CD4-positive, alpha-beta memory T cell (primary cell): ENCODE measurements at regions not wholly inside any gene's neighbourhood (a gene's known extent, or its start where the extent isn't known, plus 50 kb on each side); places are given as distances from the start of the nearest gene placed in this dataset.
A peak's percentile ranks its signal among the peaks of the same experiment; 100 is the strongest.

ENCODE experiments used
- CTCF ChIA-PET: fragments of 350-600 bp; sonication (Branson Sonifier 250); formaldehyde crosslinking; loops from one replicate; lab custom pipeline; 2021; ENCODE audit warnings: inconsistent platforms; ENCODE audit not compliant: partially characterized antibody; lab: Charles Lee
- POLR2A ChIA-PET: fragments of 350-600 bp; sonication (Branson Sonifier 250); formaldehyde crosslinking; loops from one replicate; lab custom pipeline; 2021; ENCODE audit not compliant: partially characterized antibody; lab: Charles Lee
- DNase-seq, 5 donors: peaks; one replicate each; pipeline versions ENCODE4 v3.0.0 to v3.0.0-alpha.2; 2020 to 2022; ENCODE audit warnings: mixed read lengths in 1 of 5
- H3K27ac ChIP-seq: one replicate; pipeline ENCODE4 v1.7.0; 2013; ENCODE audit warnings: low read depth, low read length
- H3K27me3 ChIP-seq: 2 replicates; pipeline ENCODE4 v1.7.0; 2013; ENCODE audit warnings: mild to moderate bottlenecking, low read length, moderate library complexity; ENCODE audit not compliant: insufficient read depth
- H3K36me3 ChIP-seq: 2 replicates; pipeline ENCODE4 v1.7.0; 2013; ENCODE audit warnings: mild to moderate bottlenecking, low read length, moderate library complexity; ENCODE audit not compliant: insufficient read depth
- H3K4me1 ChIP-seq: 2 replicates; pipeline ENCODE4 v1.7.0; 2013; ENCODE audit warnings: mild to moderate bottlenecking, low read length, moderate library complexity; ENCODE audit not compliant: insufficient read depth
- H3K4me3 ChIP-seq, 2 donors: one replicate each; pipeline ENCODE4 v1.7.0; 2013; ENCODE audit warnings: low read length in 2 of 2, mild to moderate bottlenecking in 1 of 2
- H3K9me3 ChIP-seq, 2 donors: one replicate each; pipeline ENCODE4 v1.7.0; 2013; ENCODE audit warnings: low read length in 2 of 2, control low read depth in 1 of 2; ENCODE audit not compliant: control insufficient read depth in 1 of 2
- H3K27ac Mint-ChIP-seq, 7 donors: one replicate each; pipeline ENCODE4 v1.8.0; 2020 to 2021; ENCODE audit warnings: mixed read lengths in 7 of 7, mild to moderate bottlenecking in 6 of 7, inconsistent platforms in 3 of 7, moderate library complexity in 3 of 7
- H3K27me3 Mint-ChIP-seq, 2 donors: one replicate each; pipeline ENCODE4 v1.8.0; 2020 to 2021; ENCODE audit warnings: mixed read lengths in 2 of 2
- H3K36me3 Mint-ChIP-seq, 2 donors: one replicate each; pipeline ENCODE4 v1.8.0; 2020 to 2021; ENCODE audit warnings: mixed read lengths in 2 of 2, inconsistent platforms in 1 of 2, mild to moderate bottlenecking in 1 of 2
- H3K4me1 Mint-ChIP-seq, 4 donors: one replicate each; pipeline ENCODE4 v1.8.0; 2020 to 2021; ENCODE audit warnings: mixed read lengths in 4 of 4, mild to moderate bottlenecking in 1 of 4
- H3K4me3 Mint-ChIP-seq, 8 donors: one replicate each; pipeline ENCODE4 v1.8.0; 2020 to 2021; ENCODE audit warnings: mixed read lengths in 8 of 8, mild to moderate bottlenecking in 7 of 8, moderate library complexity in 6 of 8, inconsistent platforms in 3 of 8
- H3K9me3 Mint-ChIP-seq, 8 donors: one replicate each; pipeline ENCODE4 v1.8.0; 2020 to 2021; ENCODE audit warnings: mixed read lengths in 8 of 8, mild to moderate bottlenecking in 5 of 8, inconsistent platforms in 3 of 8, moderate library complexity in 1 of 8
- intact Hi-C: fragments of 100-400 bp; cut with micrococcal nuclease; formaldehyde crosslinking; loops from one replicate; pipeline ENCODE4 v1.15.1; 2023

GRCh38 chr11:127219704-127220103 lies 219.1 kb upstream of the KIRREL3 start:
- H3K36me3 Mint-ChIP-seq = no peaks in the 10 kb centered on the region
- ChIA-PET POLR2A (no interaction called here), CTCF (no interaction called here)
- H3K4me1 Mint-ChIP-seq = no peaks in the 10 kb centered on the region
- no peak overlapping the region for H3K27ac ChIP-seq
- no peaks in the 10 kb centered on the region for H3K27me3 Mint-ChIP-seq
- H3K36me3 ChIP-seq = no peaks in the 10 kb centered on the region
- no peak overlapping the region for H3K27ac Mint-ChIP-seq
- H3K4me3 ChIP-seq = no peak overlapping the region
- no peak overlapping the region for H3K4me3 Mint-ChIP-seq
- intact Hi-C loops = no loop called here
- peaks cover 0 to 3% (median 0%) of the 10 kb centered on the region in 8 donors for H3K9me3 Mint-ChIP-seq
- no peaks in the 10 kb centered on the region for H3K27me3 ChIP-seq
- DNase-seq = no peak
- H3K9me3 ChIP-seq = no peaks in the 10 kb centered on the region
- no peaks in the 10 kb centered on the region for H3K4me1 ChIP-seq

DNA sequence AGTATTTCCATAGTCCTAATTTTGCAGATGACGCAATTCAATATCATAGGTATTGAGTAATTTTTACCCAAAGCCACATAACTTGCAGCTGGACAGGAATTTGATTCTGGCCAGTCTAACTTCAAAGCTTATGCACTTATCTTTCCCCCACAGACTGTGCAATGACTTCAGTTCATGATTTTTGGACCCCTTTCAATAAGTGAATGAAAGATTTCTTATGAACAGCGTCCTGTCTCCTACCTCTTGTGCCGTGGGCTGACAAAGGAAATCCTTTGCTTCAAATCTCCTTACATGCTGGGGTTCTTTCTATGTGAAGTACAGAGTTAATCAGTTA lies 217.7 kb upstream of the KIRREL3 start:
- H3K4me1 ChIP-seq = no peaks in the 10 kb centered on the region
- H3K36me3 ChIP-seq = no peaks in the 10 kb centered on the region
- H3K27me3 ChIP-seq = no peaks in the 10 kb centered on the region
- Mint-ChIP-seq H3K4me1 (no peaks in the 10 kb centered on the region), H3K36me3 (no peaks in the 10 kb centered on the region), H3K27ac (no peak overlapping the region), H3K4me3 (no peak overlapping the region), H3K9me3 (peaks cover 0 to 3% (median 0%) of the 10 kb centered on the region in 8 donors), H3K27me3 (no peaks in the 10 kb centered on the region)
- no peak overlapping the region for H3K27ac ChIP-seq
- POLR2A ChIA-PET = no interaction called here
- intact Hi-C loops = no loop called here
- DNase-seq = no peak
- no peak overlapping the region for H3K4me3 ChIP-seq
- H3K9me3 ChIP-seq = no peaks in the 10 kb centered on the region
- CTCF ChIA-PET = no interaction called here

GRCh38 chr11:127217452-127218274 lies 217.1 kb upstream of the KIRREL3 start:
- ChIA-PET CTCF (no interaction called here), POLR2A (no interaction called here)
- no peaks in the 10 kb centered on the region for H3K36me3 ChIP-seq
- H3K4me3 ChIP-seq = no peak overlapping the region
- no peak for DNase-seq
- H3K9me3 ChIP-seq = no peaks in the 10 kb centered on the region
- Mint-ChIP-seq H3K36me3 (no peaks in the 10 kb centered on the region), H3K27me3 (no peaks in the 10 kb centered on the region), H3K4me3 (no peak overlapping the region), H3K27ac (peak overlapping the region in 1 of 7 donors; percentile 71), H3K4me1 (no peaks in the 10 kb centered on the region), H3K9me3 (peaks cover 0 to 3% (median 0%) of the 10 kb centered on the region in 8 donors)
- H3K27ac ChIP-seq = no peak overlapping the region
- H3K4me1 ChIP-seq = no peaks in the 10 kb centered on the region
- intact Hi-C loops = no loop called here
- no peaks in the 10 kb centered on the region for H3K27me3 ChIP-seq

DNA sequence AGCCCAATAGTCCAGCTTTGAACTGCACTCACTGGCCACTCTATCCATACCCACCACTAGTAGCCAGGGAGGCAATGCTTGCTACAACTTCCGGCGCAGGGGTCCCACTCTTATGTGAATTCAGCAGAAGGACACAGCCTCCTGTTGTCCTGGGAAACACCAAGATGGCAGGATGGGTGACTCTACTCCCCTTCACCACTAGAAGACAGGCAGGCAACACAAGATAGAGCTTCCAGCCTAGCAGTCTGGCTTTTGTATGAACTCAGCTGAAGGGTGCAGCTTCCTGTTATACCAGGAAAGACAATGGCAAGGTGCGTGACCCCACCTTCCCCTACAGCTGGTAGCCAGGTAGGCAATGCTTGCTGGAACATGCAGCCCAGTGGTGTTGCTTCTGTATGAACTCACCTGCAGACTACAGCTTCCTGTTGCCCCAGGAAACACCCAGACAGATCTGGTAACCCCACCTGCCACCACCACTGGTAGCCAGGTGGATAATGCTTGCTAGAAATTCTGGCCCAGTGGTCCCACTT lies 205.2 kb upstream of the KIRREL3 start:
- intact Hi-C loops = no loop called here
- H3K4me3 Mint-ChIP-seq = no peak overlapping the region
- Histone ChIP-seq H3K4me3 (no peak overlapping the region), H3K36me3 (no peaks in the 10 kb centered on the region), H3K9me3 (no peaks in the 10 kb centered on the region), H3K27me3 (no peaks in the 10 kb centered on the region), H3K4me1 (no peaks in the 10 kb centered on the region), H3K27ac (no peak overlapping the region)
- DNase-seq = no peak
- H3K36me3 Mint-ChIP-seq = no peaks in the 10 kb centered on the region
- POLR2A ChIA-PET = no interaction called here
- no peak overlapping the region for H3K27ac Mint-ChIP-seq
- peaks cover 0 to 1% of the 10 kb centered on the region in 2 donors for H3K27me3 Mint-ChIP-seq
- CTCF ChIA-PET = no interaction called here
- no peaks in the 10 kb centered on the region for H3K4me1 Mint-ChIP-seq
- H3K9me3 Mint-ChIP-seq = peaks cover 0 to 12% (median 4%) of the 10 kb centered on the region in 8 donors

- ChIA-PET CTCF (no interaction called here), POLR2A (no interaction called here)
- no peaks in the 10 kb centered on the region for H3K4me1 Mint-ChIP-seq
- H3K4me3 ChIP-seq = no peak overlapping the region
- H3K4me1 ChIP-seq = no peaks in the 10 kb centered on the region
- no peak for DNase-seq
- H3K27ac ChIP-seq = no peak overlapping the region
- intact Hi-C loops = no loop called here
- no peaks in the 10 kb centered on the region for H3K9me3 ChIP-seq
- no peaks in the 10 kb centered on the region for H3K27me3 ChIP-seq
- peaks cover 0 to 1% of the 10 kb centered on the region in 2 donors for H3K27me3 Mint-ChIP-seq
- no peak overlapping the region for H3K4me3 Mint-ChIP-seq
- H3K36me3 Mint-ChIP-seq = no peaks in the 10 kb centered on the region
- H3K36me3 ChIP-seq = no peaks in the 10 kb centered on the region
- H3K9me3 Mint-ChIP-seq = peaks cover 0 to 13% (median 5%) of the 10 kb centered on the region in 8 donors
- no peak overlapping the region for H3K27ac Mint-ChIP-seq
These were observed 202.9 kb upstream of the KIRREL3 start for GRCh38 chr11:127203490-127203889.

- no peaks in the 10 kb centered on the region for H3K9me3 ChIP-seq
- H3K27ac Mint-ChIP-seq = no peak overlapping the region
- H3K27me3 ChIP-seq = no peaks in the 10 kb centered on the region
- H3K9me3 Mint-ChIP-seq = peaks cover 0 to 12% (median 4%) of the 10 kb centered on the region in 8 donors
- H3K4me1 Mint-ChIP-seq = no peaks in the 10 kb centered on the region
- POLR2A ChIA-PET = no interaction called here
- no peak for DNase-seq
- H3K36me3 ChIP-seq = no peaks in the 10 kb centered on the region
- no peak overlapping the region for H3K27ac ChIP-seq
- peaks cover 0 to 1% of the 10 kb centered on the region in 2 donors for H3K27me3 Mint-ChIP-seq
- CTCF ChIA-PET = no interaction called here
- H3K4me1 ChIP-seq = no peaks in the 10 kb centered on the region
- no peak overlapping the region for H3K4me3 ChIP-seq
- no peak overlapping the region for H3K4me3 Mint-ChIP-seq
- no peaks in the 10 kb centered on the region for H3K36me3 Mint-ChIP-seq
- intact Hi-C loops = no loop called here
These were observed 201.5 kb upstream of the KIRREL3 start for GRCh38 chr11:127202105-127202504.

- no peaks in the 10 kb centered on the region for H3K4me1 ChIP-seq
- Mint-ChIP-seq H3K4me3 (no peak overlapping the region), H3K27me3 (no peaks in the 10 kb centered on the region), H3K27ac (no peak overlapping the region), H3K36me3 (no peaks in the 10 kb centered on the region), H3K9me3 (peaks cover 0 to 7% (median 2%) of the 10 kb centered on the region in 8 donors), H3K4me1 (no peaks in the 10 kb centered on the region)
- intact Hi-C loops = no loop called here
- CTCF ChIA-PET = no interaction called here
- no peak for DNase-seq
- H3K27ac ChIP-seq = no peak overlapping the region
- POLR2A ChIA-PET = no interaction called here
- H3K27me3 ChIP-seq = no peaks in the 10 kb centered on the region
- no peaks in the 10 kb centered on the region for H3K36me3 ChIP-seq
- no peak overlapping the region for H3K4me3 ChIP-seq
- H3K9me3 ChIP-seq = no peaks in the 10 kb centered on the region
These were observed 198.8 kb upstream of the KIRREL3 start for GRCh38 chr11:127199306-127199801.
